SJCRH30 (cell line): ENCODE measurements at regions not wholly inside any gene's neighbourhood (a gene's known extent, or its start where the extent isn't known, plus 50 kb on each side); places are given as distances from the start of the nearest gene placed in this dataset.
"Not testable (repeated sequence)": the region's sequence is repeated elsewhere in the genome, so short reads cannot be mapped to it uniquely, and the experiment has no call there.

ENCODE experiments used
- DNase-seq, 2 experiments: peaks; one replicate each; pipeline ENCODE4 v3.0.0-alpha.2; 2015 to 2020
- H3K27ac ChIP-seq: fragments of 250-450 bp; sonication (Bioruptor Pico); 2 replicates; pipeline ENCODE4 v1.5.1; 2020; ENCODE audit warnings: mild to moderate bottlenecking, moderate library complexity
- H3K27me3 ChIP-seq: fragments of 250-450 bp; sonication (Bioruptor Pico); 2 replicates; pipeline ENCODE4 v1.5.1; 2020; ENCODE audit warnings: mild to moderate bottlenecking, moderate library complexity
- H3K36me3 ChIP-seq: fragments of 250-450 bp; sonication (Bioruptor Pico); 2 replicates; pipeline ENCODE4 v1.5.1; 2020; ENCODE audit warnings: mild to moderate bottlenecking, moderate library complexity
- H3K4me1 ChIP-seq: fragments of 250-450 bp; sonication (Bioruptor Pico); 2 replicates; pipeline ENCODE4 v1.5.1; 2020; ENCODE audit warnings: mild to moderate bottlenecking, moderate library complexity
- H3K4me3 ChIP-seq: fragments of 250-450 bp; sonication (Bioruptor Pico); 2 replicates; pipeline ENCODE4 v1.5.1; 2020; ENCODE audit warnings: mild to moderate bottlenecking, moderate library complexity
- H3K9me3 ChIP-seq: fragments of 250-450 bp; sonication (Bioruptor Pico); replicated peaks from 2 replicates; pipeline ENCODE4 v1.5.1; 2020; ENCODE audit warnings: mild to moderate bottlenecking, moderate library complexity

DNA sequence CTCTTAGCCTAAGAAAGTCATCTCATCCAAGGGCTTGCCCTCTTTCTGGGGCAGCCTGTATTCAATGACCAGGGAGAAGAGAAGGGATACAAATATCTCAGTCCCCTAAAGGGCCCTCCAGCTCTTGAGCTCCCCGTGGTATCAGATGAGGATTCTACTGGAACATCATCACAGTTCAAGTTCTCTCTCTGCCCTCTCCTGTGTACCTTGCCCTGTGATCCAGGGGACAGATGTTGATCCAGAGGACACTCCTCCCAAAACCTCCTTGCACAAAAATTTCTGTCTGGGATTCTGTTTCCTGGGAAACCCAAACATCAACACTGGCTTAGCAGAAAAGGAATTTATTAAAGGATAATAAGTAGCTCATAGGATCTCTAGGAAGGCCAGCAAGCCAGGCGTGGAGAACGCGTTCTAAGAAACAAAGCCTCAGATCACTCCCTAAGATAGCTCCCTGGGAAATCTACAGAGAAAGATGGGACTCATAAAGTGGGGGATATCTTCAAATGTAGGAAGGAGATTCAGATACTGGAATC is 296.3 kb upstream of the KLF3 start:
- no peak for DNase-seq
- Histone ChIP-seq H3K36me3 (no peaks in the 10 kb centered on the region), H3K4me1 (peaks cover 17% of the 10 kb centered on the region), H3K4me3 (no peak overlapping the region), H3K9me3 (no peaks in the 10 kb centered on the region), H3K27ac (no peak overlapping the region), H3K27me3 (no peaks in the 10 kb centered on the region)

DNA sequence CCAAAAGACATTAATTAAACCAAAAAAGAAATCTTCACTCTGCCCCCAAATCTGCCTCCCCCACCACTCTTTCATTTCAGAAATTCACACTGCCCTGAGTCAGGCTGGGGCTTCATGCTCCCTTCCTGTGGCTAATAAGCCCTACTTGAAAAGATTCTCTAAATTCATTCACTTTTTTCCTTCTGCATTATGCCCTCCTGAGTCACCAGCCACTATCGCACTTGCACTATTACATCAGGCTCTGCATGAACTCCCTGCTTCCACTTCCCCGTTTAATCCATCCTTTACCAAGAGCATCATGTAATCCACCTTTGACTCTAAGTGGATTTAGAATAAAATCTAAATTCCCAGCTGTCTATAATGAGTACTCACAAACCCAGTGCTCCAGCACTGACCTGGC is 295.4 kb upstream of the KLF3 start:
- Histone ChIP-seq H3K27me3 (no peaks in the 10 kb centered on the region), H3K27ac (no peak overlapping the region), H3K9me3 (no peaks in the 10 kb centered on the region), H3K4me1 (peaks cover 17% of the 10 kb centered on the region), H3K36me3 (no peaks in the 10 kb centered on the region), H3K4me3 (no peak overlapping the region)
- DNase-seq = no peak

DNA sequence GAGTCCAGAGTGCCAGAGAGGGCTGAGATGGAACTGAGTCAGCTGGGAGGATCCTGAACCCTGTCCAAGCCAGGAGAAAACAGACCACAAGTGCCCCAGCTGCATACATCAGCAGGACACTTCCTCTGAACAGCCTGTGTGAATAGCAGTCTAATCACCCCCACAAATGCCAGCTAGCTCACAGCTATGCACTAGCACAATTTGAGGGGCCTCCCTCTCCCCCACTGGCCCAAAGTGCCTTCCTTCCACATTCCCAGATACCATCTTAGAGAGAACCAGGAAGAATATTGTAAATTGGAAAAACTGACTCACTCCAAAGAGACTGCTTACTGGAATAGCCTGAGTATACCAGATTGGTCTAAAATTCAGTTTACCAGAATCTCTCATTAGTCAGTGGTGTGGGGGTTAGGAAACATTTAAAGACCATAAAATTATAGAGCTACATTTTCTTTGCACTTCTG is 292.6 kb upstream of the KLF3 start:
- no peak overlapping the region for H3K27ac ChIP-seq
- DNase-seq = no peak
- H3K4me3 ChIP-seq = no peak overlapping the region
- H3K36me3 ChIP-seq = no peaks in the 10 kb centered on the region
- H3K27me3 ChIP-seq = no peaks in the 10 kb centered on the region
- no peaks in the 10 kb centered on the region for H3K9me3 ChIP-seq
- H3K4me1 ChIP-seq = no peaks in the 10 kb centered on the region

DNA sequence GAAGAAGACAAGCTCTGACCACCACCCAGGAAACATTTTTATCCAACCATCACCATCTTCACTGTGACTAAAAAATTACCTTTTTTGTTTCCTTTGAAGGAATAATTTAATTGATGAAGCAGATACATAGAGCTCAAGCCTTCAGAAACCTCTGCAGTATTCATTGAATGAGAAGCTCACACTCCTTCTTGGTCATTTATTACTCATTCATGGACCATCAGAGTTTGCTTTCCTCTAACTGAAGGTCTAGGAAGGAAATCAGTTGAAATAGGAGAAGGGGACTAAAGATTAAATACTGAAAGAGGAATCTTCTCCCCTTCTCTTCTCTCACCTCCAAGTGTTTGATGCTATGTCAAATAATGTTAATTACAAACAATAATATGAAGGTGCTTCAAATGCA is 290.6 kb upstream of the KLF3 start:
- Histone ChIP-seq H3K27me3 (no peaks in the 10 kb centered on the region), H3K4me3 (no peak overlapping the region), H3K9me3 (no peaks in the 10 kb centered on the region), H3K4me1 (no peaks in the 10 kb centered on the region), H3K36me3 (no peaks in the 10 kb centered on the region), H3K27ac (no peak overlapping the region)
- DNase-seq = no peak

DNA sequence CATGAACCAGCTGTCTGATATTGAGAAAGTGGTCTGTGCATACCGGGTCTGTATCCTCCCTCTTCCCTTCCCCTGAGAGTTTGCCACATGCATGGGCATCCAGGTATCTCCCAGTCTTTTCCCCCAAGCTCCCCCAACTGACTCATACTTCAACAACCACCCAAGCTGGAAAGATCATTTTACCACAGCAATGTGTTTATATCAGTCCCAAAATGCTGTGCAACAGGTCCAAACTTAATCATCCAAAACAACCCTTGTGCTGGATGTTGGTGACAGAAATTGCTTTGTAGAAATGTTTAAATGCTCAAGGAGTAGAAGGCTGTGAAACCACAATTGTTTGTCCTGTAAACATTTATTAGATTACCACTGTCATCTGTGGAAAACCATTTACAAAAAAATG is 286.8 kb upstream of the KLF3 start:
- Histone ChIP-seq H3K4me1 (no peaks in the 10 kb centered on the region), H3K27me3 (peaks cover 3% of the 10 kb centered on the region; the same call in 1 of the 2 replicates), H3K36me3 (no peaks in the 10 kb centered on the region), H3K27ac (no peak overlapping the region), H3K4me3 (no peak overlapping the region), H3K9me3 (no peaks in the 10 kb centered on the region)
- no peak for DNase-seq

DNA sequence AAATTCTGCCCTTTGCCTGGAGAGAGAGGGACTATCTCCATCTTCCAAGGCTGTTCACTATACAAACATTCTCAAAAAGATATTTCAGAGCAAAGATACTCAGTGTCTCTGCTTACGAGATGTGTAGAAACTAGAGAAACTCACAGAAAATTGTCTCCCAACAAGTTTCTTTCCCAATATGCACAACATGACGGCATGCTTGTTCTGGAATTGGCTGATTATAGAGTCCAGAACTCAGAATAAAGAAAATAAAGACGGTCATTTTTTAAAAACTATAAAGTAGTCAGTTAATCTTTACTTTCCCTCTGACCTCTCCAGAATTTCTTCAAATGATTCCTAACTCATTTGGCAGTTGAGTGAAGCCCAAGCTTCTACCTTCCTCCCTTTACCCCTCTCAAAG is 285.5 kb upstream of the KLF3 start:
- H3K27ac ChIP-seq = no peak overlapping the region

DNA sequence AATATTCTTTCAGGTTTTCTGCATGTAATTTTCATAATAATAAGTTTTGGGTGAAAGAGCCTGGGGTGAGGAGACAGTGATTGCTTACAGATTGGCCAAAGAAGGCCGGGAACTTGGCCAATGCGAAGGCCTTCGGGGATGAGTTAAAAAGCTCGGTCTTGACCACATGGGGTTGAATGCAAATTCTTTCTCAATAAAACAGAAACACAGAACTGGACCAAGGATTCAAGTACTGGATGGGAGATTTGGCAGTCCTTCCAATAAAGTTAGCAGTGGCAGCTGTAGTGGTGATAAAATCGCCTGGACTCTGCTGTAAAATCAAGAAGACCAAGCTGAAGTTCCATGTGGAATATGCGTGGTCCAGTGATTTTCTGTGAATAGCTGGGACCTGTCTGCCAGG is 282.2 kb upstream of the KLF3 start:
- Histone ChIP-seq H3K36me3 (no peaks in the 10 kb centered on the region), H3K9me3 (no peaks in the 10 kb centered on the region), H3K4me3 (no peak overlapping the region), H3K4me1 (no peaks in the 10 kb centered on the region), H3K27ac (no peak overlapping the region), H3K27me3 (peaks cover 7% of the 10 kb centered on the region; the same call in 1 of the 2 replicates)
- no peak for DNase-seq

More for the DNA sequence above, 285.5 kb upstream of the KLF3 start:
- DNase-seq = no peak
- H3K4me1 ChIP-seq = no peaks in the 10 kb centered on the region
- H3K27me3 ChIP-seq = peaks cover 7% of the 10 kb centered on the region; the same call in 1 of the 2 replicates
- no peaks in the 10 kb centered on the region for H3K36me3 ChIP-seq
- H3K4me3 ChIP-seq = no peak overlapping the region
- H3K9me3 ChIP-seq = no peaks in the 10 kb centered on the region

DNA sequence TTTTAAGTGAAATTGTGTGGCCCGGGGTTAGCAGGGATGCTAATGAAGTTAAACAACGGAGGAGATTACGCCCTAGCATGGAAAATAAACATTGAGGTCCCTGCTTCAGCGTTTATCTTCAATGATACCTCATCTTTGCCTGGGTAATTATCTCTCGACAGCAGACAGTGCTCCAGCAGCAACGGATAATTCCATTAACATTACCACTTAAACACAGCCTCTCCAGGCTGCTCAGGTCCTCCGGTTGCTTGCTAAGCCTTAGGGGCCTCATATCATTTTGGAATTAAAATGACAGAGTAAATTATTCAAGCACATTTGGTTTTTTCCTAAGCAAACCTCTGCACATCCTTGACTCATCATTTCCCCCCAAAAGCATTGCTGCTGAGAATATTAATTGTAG is 281.5 kb upstream of the KLF3 start:
- DNase-seq = no peak
- Histone ChIP-seq H3K27ac (no peak overlapping the region), H3K4me1 (no peaks in the 10 kb centered on the region), H3K9me3 (no peaks in the 10 kb centered on the region), H3K36me3 (no peaks in the 10 kb centered on the region), H3K4me3 (no peak overlapping the region), H3K27me3 (peaks cover 7% of the 10 kb centered on the region; the same call in 1 of the 2 replicates)

DNA sequence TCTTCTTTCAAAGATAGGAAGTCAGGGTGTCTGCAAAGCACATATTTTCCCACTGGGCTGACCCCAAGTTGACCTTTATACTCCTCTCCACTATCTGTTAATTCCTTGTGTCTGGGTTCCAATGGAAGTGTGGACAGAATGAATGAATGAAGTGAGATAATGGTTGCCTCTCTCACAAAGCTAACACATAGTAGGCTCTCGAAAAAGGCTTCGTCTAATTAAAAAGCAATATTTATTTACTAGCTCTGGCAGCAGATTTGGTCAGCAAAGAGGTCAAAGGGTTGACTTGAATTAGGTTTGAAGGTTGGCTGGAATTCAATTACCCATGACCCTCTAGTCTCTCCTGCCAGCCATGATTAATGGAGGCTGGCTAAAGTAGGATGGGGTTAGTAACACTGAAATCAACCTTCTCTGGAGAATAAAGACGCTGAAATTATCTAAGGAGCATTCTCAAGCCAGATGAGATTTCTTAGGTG is 280.3 kb upstream of the KLF3 start:
- Histone ChIP-seq H3K36me3 (no peaks in the 10 kb centered on the region), H3K27me3 (peaks cover 7% of the 10 kb centered on the region; the same call in 1 of the 2 replicates), H3K4me1 (no peaks in the 10 kb centered on the region), H3K9me3 (peaks cover 2% of the 10 kb centered on the region; the same call in 1 of the 2 replicates), H3K27ac (no peak overlapping the region), H3K4me3 (no peak overlapping the region)
- no peak for DNase-seq

DNA sequence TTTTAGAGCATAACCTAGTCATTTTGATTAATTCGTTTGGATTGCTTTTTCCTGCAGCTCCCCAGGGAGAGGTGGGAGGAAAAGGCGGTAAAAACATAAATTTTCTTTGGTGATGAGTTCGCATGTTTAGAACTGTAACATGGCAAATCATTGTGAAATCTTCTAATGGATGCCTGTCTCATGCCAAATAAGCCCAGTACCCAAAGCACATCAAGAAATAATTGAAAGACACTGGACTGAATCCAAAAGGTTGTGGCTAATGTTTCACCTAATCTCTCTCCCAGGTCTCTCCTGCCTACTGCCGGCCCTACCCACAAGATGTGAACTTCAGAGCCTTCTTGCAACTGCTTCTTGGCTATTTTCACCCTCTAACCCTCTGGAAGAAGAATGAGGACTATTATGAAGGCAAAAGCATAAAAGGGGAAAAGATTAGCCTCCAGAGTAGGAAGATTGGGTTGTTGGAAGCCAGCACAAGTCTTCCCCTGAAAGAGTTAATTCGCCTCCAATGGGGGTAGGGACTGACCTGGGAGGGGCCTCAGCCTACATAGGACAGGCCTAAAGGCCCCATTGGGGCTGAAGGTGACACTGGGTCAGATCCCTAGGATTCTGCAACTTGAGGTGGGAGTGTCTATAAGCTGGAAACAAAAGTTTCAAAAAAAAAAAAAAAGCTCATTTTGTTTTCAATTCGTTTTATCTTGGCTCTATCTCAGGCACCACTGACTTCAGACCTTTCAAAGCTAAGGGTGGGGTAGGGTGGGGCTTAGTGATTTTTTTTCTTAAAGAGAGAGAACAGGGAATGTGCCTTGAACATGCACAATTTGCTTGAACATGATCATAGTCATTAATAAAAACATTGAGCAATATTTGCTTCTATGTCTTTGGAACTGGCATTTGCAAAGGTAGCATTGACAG is 278.6 kb upstream of the KLF3 start:
- Histone ChIP-seq H3K36me3 (no peaks in the 10 kb centered on the region), H3K4me3 (no peak overlapping the region), H3K4me1 (no peaks in the 10 kb centered on the region), H3K9me3 (peaks cover 8% of the 10 kb centered on the region; the same call in 1 of the 2 replicates), H3K27me3 (peaks cover 7% of the 10 kb centered on the region; the same call in 1 of the 2 replicates), H3K27ac (no peak overlapping the region)
- DNase-seq = no peak

DNA sequence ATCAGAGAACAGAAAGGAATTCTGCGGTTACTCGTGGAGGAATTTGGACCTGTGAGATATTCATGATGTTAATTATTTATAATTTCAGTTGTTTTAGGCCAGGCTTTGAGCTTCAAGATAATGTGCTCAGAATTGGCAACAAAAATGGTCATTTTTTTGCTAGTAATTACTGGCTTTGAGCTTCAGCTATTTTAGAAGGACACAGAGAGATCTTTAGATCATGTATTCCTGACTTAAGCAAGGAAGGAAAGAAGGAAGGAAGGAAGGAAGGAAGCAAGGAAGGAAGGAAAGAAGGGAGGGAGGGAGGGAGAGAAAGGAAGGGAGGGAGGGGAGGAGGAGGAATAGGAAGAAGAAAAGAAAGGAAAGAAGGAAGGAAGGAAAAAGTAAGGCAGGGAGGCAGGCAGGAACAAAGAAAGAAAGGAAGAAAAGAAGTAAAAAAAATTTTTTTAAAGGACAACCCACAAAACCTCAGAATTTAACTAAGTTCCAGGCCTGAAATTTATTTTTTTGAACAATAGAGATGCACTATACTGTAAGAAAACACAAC is 277.9 kb upstream of the KLF3 start:
- H3K4me3 ChIP-seq = no peak overlapping the region
- no peak overlapping the region for H3K27ac ChIP-seq
- no peaks in the 10 kb centered on the region for H3K4me1 ChIP-seq
- H3K9me3 ChIP-seq = peaks cover 8% of the 10 kb centered on the region; the same call in 1 of the 2 replicates
- no peaks in the 10 kb centered on the region for H3K36me3 ChIP-seq
- no peak for DNase-seq
- peaks cover 7% of the 10 kb centered on the region; the same call in 1 of the 2 replicates for H3K27me3 ChIP-seq

DNA sequence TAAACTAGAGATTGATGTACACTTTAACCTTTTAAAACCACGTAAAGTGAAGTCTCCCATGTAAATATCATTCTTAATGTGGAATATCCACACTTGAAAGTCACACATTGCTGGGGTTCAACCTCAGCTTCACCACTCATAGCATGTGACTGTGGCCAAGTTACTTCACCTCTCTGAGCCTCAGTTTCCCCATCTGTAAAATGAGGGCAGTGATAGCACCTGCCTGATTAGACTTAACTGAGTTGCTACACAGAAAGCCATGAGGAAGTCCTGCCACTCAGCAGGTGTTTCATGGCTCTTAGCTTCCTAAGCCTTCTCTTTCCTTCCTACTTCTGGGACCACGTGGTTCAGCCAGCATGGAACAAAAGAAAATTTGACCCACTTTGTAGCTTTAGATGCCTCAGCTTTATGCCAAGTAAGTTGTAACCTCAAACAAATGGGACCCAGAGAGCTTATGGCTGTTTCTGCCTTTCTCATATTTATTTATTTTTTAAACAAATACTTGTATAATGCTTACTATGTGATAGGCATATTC is 277.3 kb upstream of the KLF3 start:
- peaks cover 8% of the 10 kb centered on the region; the same call in 1 of the 2 replicates for H3K9me3 ChIP-seq
- H3K36me3 ChIP-seq = no peaks in the 10 kb centered on the region
- H3K27me3 ChIP-seq = peaks cover 7% of the 10 kb centered on the region; the same call in 1 of the 2 replicates
- no peaks in the 10 kb centered on the region for H3K4me1 ChIP-seq
- no peak for DNase-seq
- H3K27ac ChIP-seq = no peak overlapping the region
- H3K4me3 ChIP-seq = no peak overlapping the region

DNA sequence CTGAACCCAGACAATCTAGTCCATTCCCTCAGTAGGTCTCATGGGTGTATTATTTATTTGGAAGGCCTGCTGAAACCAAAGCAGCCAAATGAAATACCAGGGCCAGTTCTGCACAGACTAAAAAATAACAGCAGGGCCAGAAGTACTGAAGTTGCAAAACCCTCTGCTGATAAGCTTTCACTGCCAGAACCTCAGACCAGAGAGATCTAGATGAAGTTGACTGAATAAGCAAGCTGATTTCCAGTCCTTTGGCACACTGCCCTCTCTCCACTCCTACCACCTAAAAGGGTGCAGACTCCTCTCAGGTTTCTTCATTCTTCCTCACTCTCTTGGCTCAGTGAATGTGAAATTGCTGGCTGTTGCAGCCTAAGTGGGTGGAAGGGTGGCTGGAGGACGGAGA is 276.7 kb upstream of the KLF3 start:
- Histone ChIP-seq H3K27ac (no peak overlapping the region), H3K27me3 (peaks cover 3% of the 10 kb centered on the region; the same call in 1 of the 2 replicates), H3K4me1 (no peaks in the 10 kb centered on the region), H3K9me3 (peaks cover 8% of the 10 kb centered on the region), H3K36me3 (no peaks in the 10 kb centered on the region), H3K4me3 (no peak overlapping the region)
- DNase-seq = no peak

DNA sequence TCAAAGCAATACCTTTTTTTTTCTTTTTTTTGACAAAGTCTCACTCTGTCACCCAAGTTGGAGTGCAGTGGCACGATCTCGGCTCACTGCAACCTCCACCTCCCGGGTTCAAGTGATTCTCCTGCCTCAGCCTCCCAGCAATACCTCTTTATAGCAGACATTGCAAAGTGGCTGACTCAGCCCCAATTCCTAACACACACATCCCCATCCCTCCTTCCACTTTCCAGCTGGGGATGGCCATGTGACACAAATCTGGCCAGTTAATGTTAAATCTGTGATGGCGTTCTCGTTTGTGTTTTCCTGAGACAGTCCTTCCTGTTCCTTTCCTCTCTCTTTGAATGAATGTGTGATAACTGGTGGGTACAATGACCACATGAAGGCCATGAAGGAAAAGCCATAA is 276.2 kb upstream of the KLF3 start:
- Histone ChIP-seq H3K9me3 (peaks cover 8% of the 10 kb centered on the region), H3K4me3 (no peak overlapping the region), H3K27me3 (no peaks in the 10 kb centered on the region), H3K27ac (no peak overlapping the region), H3K4me1 (no peaks in the 10 kb centered on the region), H3K36me3 (no peaks in the 10 kb centered on the region)
- no peak for DNase-seq

DNA sequence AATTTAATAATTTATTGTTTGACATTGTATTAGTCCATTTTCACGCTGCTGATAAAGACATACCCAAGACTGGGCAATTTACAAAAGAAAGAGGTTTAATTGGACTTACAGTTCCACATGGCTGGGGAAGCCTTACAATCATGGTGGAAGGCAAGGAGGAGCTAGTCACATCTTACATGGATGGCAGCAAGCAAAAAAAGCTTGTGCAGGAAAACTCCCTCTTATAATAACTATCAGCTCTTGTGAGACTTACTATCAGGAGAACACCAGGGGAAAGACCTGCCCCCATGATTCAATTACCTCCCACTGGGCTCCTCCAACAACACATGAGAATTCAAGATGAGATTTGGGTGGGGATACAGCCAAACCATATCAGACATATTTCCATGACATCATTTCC is 275.1 kb upstream of the KLF3 start:
- DNase-seq, H3K36me3 ChIP-seq, H3K9me3 ChIP-seq, H3K27me3 ChIP-seq, H3K4me1 ChIP-seq, H3K4me3 ChIP-seq, H3K27ac ChIP-seq: not testable (repeated sequence)
